ENCODE measurements at regions not wholly inside any gene's neighbourhood (a gene's known extent, or its start where the extent isn't known, plus 50 kb on each side); places are given as distances from the start of the nearest gene placed in this dataset.

GRCh38 chr20:50397058-50397457, 113.1 kb upstream of the PTPN1 start:
- no peaks in the 10 kb centered on the region for H3K36me3 Mint-ChIP-seq (ENCODE audit: insufficient read depth in 2 of 2)
- DNase-seq (no peak), ATAC-seq (replicated peaks in 1 of 2) (no peak)
- H3K27me3 Mint-ChIP-seq (ENCODE audit: low read depth) = no peaks in the 10 kb centered on the region
- H3K9me3 Mint-ChIP-seq = no peaks in the 10 kb centered on the region
- no peak overlapping the region for H3K27ac Mint-ChIP-seq
- H3K4me3 Mint-ChIP-seq = no peak overlapping the region
- H3K4me1 Mint-ChIP-seq (ENCODE audit: low read depth) = peaks cover 6% of the 10 kb centered on the region

GRCh38 chr20:50398064-50398463, 112.1 kb upstream of the PTPN1 start:
- H3K27me3 Mint-ChIP-seq (ENCODE audit: low read depth) = no peaks in the 10 kb centered on the region
- H3K36me3 Mint-ChIP-seq (ENCODE audit: insufficient read depth in 2 of 2) = no peaks in the 10 kb centered on the region
- H3K4me3 Mint-ChIP-seq = no peak overlapping the region
- H3K27ac Mint-ChIP-seq = no peak overlapping the region
- H3K4me1 Mint-ChIP-seq (ENCODE audit: low read depth) = no peaks in the 10 kb centered on the region
- DNase-seq (no peak), ATAC-seq (replicated peaks in 1 of 2) (no peak)
- no peaks in the 10 kb centered on the region for H3K9me3 Mint-ChIP-seq

DNA sequence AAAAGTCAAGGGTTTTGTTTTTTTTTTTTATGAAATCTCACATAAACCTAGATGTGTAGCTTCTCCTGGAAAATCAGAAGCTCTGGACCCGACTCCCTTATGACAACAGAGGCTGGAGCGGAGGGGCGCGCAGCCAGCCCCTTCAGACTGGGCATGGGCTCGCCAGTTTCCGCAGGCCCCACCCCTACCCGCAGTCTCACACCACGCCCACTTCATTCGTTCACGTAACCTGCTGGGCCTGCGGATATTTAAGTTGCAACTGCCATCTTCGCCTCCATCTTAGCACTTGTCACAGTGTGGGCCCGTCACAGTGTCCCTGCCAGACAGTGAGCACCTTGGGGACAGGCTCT, 111.7 kb upstream of the PTPN1 start:
- DNase-seq = no peak
- Mint-ChIP-seq H3K4me3 (no peak overlapping the region), H3K36me3 (ENCODE audit: insufficient read depth in 2 of 2) (no peaks in the 10 kb centered on the region), H3K27me3 (ENCODE audit: low read depth) (no peaks in the 10 kb centered on the region), H3K9me3 (no peaks in the 10 kb centered on the region), H3K4me1 (ENCODE audit: low read depth) (no peaks in the 10 kb centered on the region), H3K27ac (no peak overlapping the region)
- ATAC-seq (replicated peaks in 1 of 2) = no peak

DNA sequence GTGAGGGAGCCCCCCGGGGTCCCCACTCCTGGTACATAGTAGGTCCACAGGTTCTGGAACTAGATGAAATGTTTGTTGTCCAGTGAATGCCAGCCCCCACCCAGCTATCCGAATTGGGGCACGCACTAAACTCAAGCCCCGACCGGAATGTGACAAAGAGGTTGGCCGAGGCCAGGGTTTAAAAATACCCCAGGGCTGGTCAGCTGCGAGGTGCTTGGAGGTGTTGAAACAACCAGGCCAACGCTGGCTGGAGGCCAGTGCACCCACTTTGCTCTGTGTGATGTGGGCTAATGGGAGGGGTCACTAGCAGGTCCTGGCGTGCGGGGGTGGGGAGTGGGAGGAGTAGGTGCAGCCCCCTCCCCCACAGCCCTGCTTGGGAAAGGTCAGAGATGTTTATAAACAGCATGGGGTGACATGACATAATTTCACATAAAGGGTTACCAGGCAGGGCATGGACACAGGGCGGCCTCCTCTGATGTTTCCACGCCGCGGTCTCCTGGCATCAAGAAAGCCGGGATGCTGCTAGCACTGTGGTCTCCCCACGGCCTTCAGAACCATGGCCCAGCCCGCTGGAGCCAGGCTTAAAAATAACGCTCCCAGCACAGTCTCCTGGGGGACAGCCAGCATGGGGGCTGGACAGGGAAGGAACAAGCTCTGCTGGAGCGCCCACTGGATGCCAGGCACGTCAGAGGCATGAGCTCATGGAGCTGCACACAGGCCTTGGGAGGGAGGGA, 111.2 kb upstream of the PTPN1 start:
- DNase-seq (no peak), ATAC-seq (replicated peaks in 1 of 2) (no peak)
- no peaks in the 10 kb centered on the region for H3K9me3 Mint-ChIP-seq
- no peak overlapping the region for H3K27ac Mint-ChIP-seq
- H3K27me3 Mint-ChIP-seq (ENCODE audit: low read depth) = no peaks in the 10 kb centered on the region
- H3K4me3 Mint-ChIP-seq = no peak overlapping the region
- no peaks in the 10 kb centered on the region for H3K4me1 Mint-ChIP-seq (ENCODE audit: low read depth)
- H3K36me3 Mint-ChIP-seq (ENCODE audit: insufficient read depth in 2 of 2) = no peaks in the 10 kb centered on the region

DNA sequence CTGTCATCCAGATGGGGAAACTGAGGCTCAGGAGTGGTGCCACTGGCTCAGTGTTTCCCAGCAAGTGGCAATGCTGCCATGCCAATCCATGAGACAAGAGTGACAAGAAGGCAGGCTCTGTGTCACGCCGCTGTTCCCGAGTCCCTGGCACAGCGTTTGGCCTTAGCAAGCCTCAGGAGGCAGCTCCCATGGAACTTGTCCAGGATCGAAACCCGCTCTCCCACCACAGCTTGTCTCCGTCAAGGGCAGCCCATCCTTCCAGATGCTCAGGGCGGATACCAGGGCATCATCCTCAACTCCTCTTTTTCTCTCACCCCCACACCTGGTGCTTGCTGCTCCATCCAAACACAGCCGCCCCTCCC, 110.6 kb upstream of the PTPN1 start:
- ATAC-seq (replicated peaks in 1 of 2) = no peak
- Mint-ChIP-seq H3K27ac (no peak overlapping the region), H3K4me1 (ENCODE audit: low read depth) (no peaks in the 10 kb centered on the region), H3K9me3 (no peaks in the 10 kb centered on the region), H3K4me3 (no peak overlapping the region), H3K27me3 (ENCODE audit: low read depth) (no peaks in the 10 kb centered on the region), H3K36me3 (ENCODE audit: insufficient read depth in 2 of 2) (no peaks in the 10 kb centered on the region)
- no peak for DNase-seq

GRCh38 chr20:50399917-50400704, 110.1 kb upstream of the PTPN1 start:
- no peaks in the 10 kb centered on the region for H3K36me3 Mint-ChIP-seq (ENCODE audit: insufficient read depth in 2 of 2)
- H3K9me3 Mint-ChIP-seq = no peaks in the 10 kb centered on the region
- no peak overlapping the region for H3K4me3 Mint-ChIP-seq
- H3K27me3 Mint-ChIP-seq (ENCODE audit: low read depth) = no peaks in the 10 kb centered on the region
- ATAC-seq (replicated peaks in 1 of 2) = no peak
- H3K27ac Mint-ChIP-seq = no peak overlapping the region
- no peak for DNase-seq
- H3K4me1 Mint-ChIP-seq (ENCODE audit: low read depth) = no peaks in the 10 kb centered on the region

DNA sequence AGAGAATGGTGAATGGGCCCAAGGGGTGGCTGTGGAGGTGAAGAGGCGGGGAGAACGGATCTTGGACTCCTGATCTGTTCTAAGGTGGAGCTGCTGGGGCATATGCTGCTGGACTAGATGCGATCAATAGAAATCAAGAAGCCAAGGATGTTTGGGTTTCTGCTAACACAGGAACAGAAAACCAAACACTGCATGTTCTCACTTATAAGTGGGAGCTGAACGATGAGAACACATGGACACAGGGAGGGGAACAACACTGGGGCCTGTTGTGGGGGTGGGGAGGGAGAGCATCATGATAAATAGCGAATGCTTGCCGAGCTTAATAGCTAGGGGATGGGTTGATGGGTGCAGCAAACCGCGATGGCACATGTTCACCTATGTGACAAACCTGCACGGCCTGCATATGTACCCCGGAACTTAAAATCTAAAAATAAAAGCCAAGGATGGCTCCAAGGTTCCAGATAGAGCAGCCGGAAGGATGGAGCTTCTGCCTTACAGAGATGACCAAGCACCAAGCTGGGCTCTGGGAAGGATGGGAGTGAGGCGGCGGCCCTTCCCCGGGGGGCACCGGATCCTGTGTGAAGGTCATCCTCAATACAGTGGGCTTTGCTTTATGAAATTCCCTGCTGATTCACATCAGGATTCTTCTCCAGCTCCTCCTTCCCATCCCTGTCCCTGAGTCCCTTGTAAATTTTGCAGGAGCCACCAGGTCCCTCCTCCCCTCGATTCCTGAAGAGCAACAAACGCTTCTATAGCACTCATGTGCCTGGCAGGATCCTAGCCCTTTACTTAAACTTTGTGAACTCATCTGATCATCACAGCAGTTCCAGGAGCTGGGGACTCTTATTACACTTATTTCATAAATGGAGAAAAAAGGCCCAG, 109.2 kb upstream of the PTPN1 start:
- H3K27me3 Mint-ChIP-seq (ENCODE audit: low read depth) = no peaks in the 10 kb centered on the region
- no peaks in the 10 kb centered on the region for H3K4me1 Mint-ChIP-seq (ENCODE audit: low read depth)
- H3K36me3 Mint-ChIP-seq (ENCODE audit: insufficient read depth in 2 of 2) = no peaks in the 10 kb centered on the region
- no peaks in the 10 kb centered on the region for H3K9me3 Mint-ChIP-seq
- DNase-seq (no peak), ATAC-seq (replicated peaks in 1 of 2) (no peak)
- no peak overlapping the region for H3K27ac Mint-ChIP-seq
- H3K4me3 Mint-ChIP-seq = no peak overlapping the region

DNA sequence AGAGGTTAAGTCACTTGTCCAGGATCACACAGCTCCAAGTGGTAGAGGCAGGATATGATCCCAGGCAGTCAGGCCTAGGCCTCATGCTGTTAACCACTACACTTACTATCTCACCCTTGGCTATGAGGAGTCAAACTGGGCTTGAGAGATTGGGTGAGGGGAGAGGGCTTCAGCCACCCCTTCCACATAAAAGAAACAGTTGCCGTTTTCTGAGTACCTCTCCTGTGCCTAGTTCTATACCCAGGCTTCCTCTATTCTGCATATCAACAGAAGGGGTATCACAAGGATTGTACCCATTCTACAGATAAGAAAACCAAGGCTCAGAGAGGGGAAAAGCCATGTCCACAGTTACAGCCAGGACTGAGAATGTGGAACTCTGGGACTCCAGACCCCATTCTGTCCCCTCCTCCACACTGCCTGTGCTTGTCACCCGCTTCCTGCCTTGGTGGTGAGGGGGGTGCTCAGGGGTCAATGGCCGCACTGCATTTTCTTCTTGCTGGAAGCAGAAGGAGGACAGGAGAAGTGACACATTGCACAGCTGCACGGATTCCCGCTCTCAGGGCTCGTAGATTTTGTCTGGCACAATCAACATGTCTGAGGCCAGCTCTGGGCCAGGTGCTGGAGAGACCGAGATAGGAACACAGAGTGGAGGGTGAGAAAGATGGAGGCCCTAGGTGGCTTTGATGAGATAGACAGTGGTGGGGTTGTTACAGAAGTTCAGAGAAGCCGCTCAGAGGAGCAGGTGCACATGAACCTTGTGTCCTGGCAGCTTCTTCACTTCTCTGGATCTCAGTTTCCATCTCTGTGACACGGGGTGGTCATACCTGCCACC, 108.4 kb upstream of the PTPN1 start:
- Mint-ChIP-seq H3K9me3 (no peaks in the 10 kb centered on the region), H3K36me3 (ENCODE audit: insufficient read depth in 2 of 2) (no peaks in the 10 kb centered on the region), H3K4me3 (no peak overlapping the region), H3K27me3 (ENCODE audit: low read depth) (no peaks in the 10 kb centered on the region), H3K27ac (no peak overlapping the region), H3K4me1 (ENCODE audit: low read depth) (no peaks in the 10 kb centered on the region)
- DNase-seq (no peak), ATAC-seq (replicated peaks in 1 of 2) (no peak)

- no peak for ATAC-seq (replicated peaks in 1 of 2)
- Mint-ChIP-seq H3K9me3 (no peaks in the 10 kb centered on the region), H3K27me3 (ENCODE audit: low read depth) (no peaks in the 10 kb centered on the region), H3K4me1 (ENCODE audit: low read depth) (no peaks in the 10 kb centered on the region), H3K27ac (no peak overlapping the region), H3K4me3 (no peak overlapping the region), H3K36me3 (ENCODE audit: insufficient read depth in 2 of 2) (no peaks in the 10 kb centered on the region)
- DNase-seq = no peak
Observed at GRCh38 chr20:50403565-50404418, 106.4 kb upstream of the PTPN1 start.

DNA sequence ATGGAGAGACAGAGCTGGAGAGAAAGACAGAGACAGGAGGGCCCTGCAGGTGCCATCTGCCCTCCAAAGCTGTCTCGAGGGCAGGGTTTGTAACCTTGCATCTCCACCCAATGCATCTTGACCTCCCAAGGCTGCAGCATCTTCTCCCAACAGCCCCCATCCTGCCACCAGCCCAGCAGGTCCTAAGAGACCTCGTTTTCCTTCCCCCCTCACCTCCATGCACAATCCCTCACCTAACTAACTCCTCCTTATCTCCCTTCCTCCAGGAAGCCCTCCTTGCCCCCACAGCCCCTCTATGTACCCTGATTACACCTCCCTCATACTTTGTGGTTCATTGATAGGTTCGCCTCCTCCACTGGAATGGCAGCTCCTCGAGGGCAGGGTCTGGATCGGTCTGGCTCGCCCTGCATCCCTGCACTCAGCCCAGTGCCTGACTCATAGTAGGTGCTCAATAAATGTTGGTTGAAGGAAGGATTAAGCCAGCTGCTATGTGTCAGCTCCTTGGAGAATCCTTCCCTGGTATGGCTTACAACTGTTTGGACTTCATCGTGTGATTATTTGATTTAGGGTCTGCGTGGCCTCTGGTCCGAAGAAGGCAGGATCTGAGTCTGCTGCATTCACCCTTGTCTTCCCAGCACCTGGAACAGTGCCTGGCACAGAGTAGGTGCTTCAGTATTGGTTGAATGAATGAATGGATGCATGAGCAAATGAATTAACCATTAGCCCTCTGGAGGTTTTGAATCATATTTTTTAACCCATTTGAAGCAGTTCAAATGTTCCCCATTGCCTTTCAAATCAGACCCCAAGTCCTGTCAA, 105.6 kb upstream of the PTPN1 start:
- ATAC-seq (replicated peaks in 1 of 2) = no peak

GRCh38 chr20:50405235-50405914, 104.8 kb upstream of the PTPN1 start:
- DNase-seq = no peak
- no peak overlapping the region for H3K4me3 Mint-ChIP-seq
- H3K9me3 Mint-ChIP-seq = no peaks in the 10 kb centered on the region
- H3K36me3 Mint-ChIP-seq (ENCODE audit: insufficient read depth in 2 of 2) = no peaks in the 10 kb centered on the region
- no peaks in the 10 kb centered on the region for H3K27me3 Mint-ChIP-seq (ENCODE audit: low read depth)
- H3K27ac Mint-ChIP-seq = no peak overlapping the region
- no peaks in the 10 kb centered on the region for H3K4me1 Mint-ChIP-seq (ENCODE audit: low read depth)
- no peak for ATAC-seq (replicated peaks in 1 of 2)

More for the DNA sequence above, 105.6 kb upstream of the PTPN1 start:
- Mint-ChIP-seq H3K4me1 (ENCODE audit: low read depth) (no peaks in the 10 kb centered on the region), H3K9me3 (no peaks in the 10 kb centered on the region), H3K27me3 (ENCODE audit: low read depth) (no peaks in the 10 kb centered on the region), H3K27ac (no peak overlapping the region), H3K36me3 (ENCODE audit: insufficient read depth in 2 of 2) (no peaks in the 10 kb centered on the region), H3K4me3 (no peak overlapping the region)
- no peak for DNase-seq

Measured in activated T-cell treated with anti-CD3 and anti-CD28 coated beads, Interleukin-2, amount 50 U/mL, for 72 hours (primary cell).